AG09319 (cell line): ENCODE measurements at regions not wholly inside any gene's neighbourhood (a gene's known extent, or its start where the extent isn't known, plus 50 kb on each side); places are given as distances from the start of the nearest gene placed in this dataset.
"Not testable (repeated sequence)": the region's sequence is repeated elsewhere in the genome, so short reads cannot be mapped to it uniquely, and the experiment has no call there.

Source experiments
- DNase-seq: peaks from one replicate; pipeline ENCODE4 v3.0.0-alpha.2; 2010; ENCODE audit warnings: low read depth; ENCODE audit errors: extremely low read depth
- TF ChIP-seq, protein P1 (sequence below): IDR thresholded peaks from 2 replicates; pipeline ENCODE4 v1.5.1; 2011; ENCODE audit warnings: low read depth, mild to moderate bottlenecking, inconsistent platforms, low read length, moderate library complexity

DNA sequence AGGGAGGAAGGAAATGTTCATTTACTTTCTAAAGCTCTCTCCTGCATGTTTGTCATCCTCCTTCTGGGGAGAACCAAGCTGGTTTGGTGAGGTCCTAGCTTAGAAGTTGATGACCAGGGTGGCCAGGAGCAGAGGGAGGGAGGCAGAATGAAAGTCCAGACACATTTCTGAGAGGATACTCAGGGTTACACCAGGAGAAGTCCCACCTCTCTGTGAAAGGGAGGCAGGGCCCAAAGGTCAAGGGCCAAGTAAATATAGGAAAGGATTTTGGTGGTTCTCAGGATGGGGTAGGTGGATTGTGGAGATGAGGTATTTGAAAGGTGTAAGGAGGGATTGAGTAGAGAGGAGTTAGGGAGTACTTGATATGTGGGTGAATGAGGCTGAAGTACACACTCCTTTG is 58.0 kb upstream of the FBXO11 start:
- TF ChIP-seq, protein P1, sequence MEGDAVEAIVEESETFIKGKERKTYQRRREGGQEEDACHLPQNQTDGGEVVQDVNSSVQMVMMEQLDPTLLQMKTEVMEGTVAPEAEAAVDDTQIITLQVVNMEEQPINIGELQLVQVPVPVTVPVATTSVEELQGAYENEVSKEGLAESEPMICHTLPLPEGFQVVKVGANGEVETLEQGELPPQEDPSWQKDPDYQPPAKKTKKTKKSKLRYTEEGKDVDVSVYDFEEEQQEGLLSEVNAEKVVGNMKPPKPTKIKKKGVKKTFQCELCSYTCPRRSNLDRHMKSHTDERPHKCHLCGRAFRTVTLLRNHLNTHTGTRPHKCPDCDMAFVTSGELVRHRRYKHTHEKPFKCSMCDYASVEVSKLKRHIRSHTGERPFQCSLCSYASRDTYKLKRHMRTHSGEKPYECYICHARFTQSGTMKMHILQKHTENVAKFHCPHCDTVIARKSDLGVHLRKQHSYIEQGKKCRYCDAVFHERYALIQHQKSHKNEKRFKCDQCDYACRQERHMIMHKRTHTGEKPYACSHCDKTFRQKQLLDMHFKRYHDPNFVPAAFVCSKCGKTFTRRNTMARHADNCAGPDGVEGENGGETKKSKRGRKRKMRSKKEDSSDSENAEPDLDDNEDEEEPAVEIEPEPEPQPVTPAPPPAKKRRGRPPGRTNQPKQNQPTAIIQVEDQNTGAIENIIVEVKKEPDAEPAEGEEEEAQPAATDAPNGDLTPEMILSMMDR, result no peak
- no peak for DNase-seq

DNA sequence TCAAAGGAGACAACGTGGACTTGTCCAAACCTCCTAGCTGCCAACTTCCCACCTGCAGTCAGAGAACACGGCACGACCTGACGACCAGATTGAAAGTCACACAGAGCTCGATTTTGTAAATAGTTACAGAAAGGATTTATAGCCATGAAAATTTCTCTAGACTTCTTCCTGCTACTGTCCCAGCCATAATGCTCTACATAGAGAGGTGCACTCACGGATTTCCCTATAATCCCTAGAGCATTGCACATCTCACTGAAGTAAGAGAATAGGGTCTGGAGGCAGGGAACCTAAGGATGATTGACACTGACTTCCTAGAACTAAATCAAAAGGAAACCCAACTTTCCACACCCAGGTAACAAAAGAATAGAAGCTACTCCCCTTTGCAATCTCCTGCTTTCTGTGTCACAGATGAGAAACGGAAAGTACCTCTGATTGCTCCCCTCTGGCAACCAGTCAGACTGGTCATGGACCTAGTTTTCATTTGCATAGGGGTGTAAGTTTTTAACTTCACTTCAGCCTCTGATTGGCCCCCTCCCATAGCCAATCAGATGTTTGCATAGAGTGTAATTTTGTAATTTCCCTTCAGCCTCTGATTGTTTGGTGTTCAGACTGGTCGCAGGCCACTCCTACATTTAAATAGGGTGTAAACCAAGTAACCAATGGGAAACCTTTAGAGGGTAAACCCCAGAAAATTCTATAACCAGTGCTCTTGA is 58.6 kb upstream of the FBXO11 start:
- no peak for DNase-seq
- TF ChIP-seq, protein P1, result no peak

DNA sequence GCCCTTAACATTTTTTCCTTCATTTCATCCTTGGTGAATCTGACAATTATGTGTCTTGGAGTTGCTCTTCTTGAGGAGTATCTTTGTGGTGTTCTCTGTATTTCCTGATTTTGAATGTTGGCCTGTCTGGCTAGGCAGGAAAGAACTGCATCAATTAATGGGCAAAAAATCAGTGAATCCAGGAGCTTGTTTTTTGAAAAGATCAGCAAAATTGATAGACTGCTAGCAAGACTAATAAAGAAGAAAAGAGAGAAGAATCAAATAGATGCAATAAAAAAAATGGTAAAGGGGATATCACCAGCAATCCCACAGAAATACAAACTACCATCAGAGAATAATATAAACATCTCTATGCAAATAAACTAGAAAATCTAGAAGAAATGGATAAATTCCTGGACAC is 70.4 kb upstream of the FBXO11 start:
- not testable (repeated sequence) for DNase-seq

DNA sequence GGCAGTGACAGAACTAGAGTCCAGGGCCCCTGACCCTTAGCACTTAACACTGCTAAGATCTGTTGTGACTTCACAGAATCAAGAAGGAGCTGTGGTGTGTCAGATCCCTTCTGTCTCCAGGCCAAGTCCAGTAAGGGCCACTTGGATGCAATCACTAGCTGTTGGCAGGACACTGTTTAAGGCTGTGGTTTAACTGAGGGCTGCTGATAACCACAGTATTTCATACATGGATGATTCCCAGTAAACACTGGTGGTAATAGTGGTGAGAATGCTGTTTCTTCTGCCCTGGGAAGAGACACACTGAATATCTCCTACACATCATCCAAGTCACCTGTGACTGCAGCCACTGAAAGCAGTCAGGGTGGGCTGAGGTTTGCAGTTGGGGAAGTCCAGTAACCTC is 77.7 kb upstream of the FBXO11 start:
- TF ChIP-seq, protein P1, result no peak

DNA sequence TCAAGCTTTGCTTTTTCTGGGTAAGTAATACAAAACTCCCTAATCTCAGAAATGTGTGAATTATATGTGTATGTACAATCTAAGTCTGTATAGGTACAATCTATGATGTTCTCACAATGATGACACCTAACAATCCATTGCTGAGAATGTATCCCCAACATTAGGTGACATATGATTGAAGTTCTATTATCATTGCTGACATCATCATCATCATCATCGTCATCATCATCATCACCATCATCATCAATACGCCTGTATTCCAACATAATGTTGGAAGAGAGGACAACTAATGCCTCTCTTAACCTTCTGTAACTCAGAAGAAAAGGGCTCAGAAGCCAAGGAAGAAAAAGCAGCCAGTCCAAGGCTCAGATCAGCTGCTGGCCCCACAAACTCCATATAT is 84.2 kb upstream of the FBXO11 start:
- TF ChIP-seq, protein P1, result no peak
- DNase-seq, result no peak

More for the DNA sequence above, 77.7 kb upstream of the FBXO11 start:
- DNase-seq, result no peak

DNA sequence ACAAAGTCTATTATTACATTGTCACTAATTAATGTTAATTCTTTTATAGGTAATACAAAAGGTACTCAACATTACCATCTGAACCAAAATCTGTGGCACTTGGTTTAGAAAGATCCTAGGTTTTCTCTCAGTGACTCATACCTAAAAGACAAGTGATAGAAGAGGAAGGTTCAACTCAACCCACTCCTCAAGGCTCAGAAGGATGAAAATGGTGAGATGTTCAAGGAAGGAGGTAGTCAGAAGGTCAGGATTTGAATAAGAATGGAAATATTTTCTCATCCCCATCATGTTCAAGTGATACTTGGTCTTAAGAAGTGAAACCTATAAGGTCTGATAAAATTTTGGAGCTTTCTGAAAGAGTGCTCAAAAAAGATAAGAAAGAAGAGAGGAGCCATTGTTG is 86.4 kb upstream of the FBXO11 start:
- DNase-seq, result no peak
- TF ChIP-seq, protein P1, result no peak

DNA sequence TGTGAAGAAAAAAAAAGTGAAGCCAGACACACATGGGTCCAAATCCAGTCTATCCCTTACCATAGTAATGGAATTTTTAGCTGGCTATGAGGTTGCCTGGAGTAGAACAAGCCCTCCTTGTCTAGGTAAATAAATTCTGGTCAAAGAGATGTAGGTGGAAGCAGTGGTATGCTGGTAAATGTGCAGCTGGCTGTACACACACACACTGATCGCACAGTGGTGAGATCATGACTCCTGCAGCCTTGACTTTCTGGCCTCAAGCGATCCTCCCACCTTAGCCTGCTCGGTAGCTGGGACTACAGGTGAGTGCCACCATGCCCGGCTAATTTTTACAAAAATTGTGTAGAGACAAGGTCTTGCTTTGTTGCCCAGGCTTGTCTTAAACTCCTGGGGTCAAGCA is 90.5 kb upstream of the FBXO11 start:
- TF ChIP-seq, protein P1, result no peak
- no peak for DNase-seq

DNA sequence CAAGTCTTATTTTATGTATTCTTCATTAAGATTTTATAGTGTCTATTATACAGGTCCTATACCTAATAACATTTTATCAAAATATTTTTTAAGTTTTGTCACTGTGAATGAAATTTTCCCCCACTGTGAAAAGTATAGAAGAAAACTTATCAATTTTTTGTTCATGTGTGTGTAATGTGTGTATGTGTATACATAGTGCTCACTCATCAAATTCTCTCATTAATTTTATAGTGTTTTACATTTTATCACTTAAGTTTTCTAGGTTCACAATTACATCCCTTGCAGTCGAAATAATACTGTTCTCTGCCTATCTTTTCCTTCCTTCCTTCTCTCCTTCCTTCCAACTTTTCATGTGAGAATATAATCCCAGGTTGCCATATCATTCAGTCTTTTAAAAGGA is 93.2 kb upstream of the FBXO11 start:
- DNase-seq, result no peak
- TF ChIP-seq, protein P1, result no peak
